HL-60 (cell line): ENCODE measurements at regions not wholly inside any gene's neighbourhood (a gene's known extent, or its start where the extent isn't known, plus 50 kb on each side); places are given as distances from the start of the nearest gene placed in this dataset.

Source experiments
- DNase-seq, 2 experiments: peaks; one replicate each; pipeline ENCODE4 v3.0.0-alpha.2; 2010 to 2020; ENCODE audit warnings: low read depth in 1 of 2, low spot score in 1 of 2
- H3K27ac ChIP-seq: fragments of 250-450 bp; sonication (Bioruptor Pico); replicated peaks from 2 replicates; pipeline ENCODE4 v1.5.1; 2020; ENCODE audit warnings: mild to moderate bottlenecking, moderate library complexity
- H3K27me3 ChIP-seq: fragments of 250-450 bp; sonication (Bioruptor Pico); 2 replicates; pipeline ENCODE4 v1.5.1; 2021; ENCODE audit warnings: mild to moderate bottlenecking, moderate library complexity; ENCODE audit not compliant: insufficient read depth, poor library complexity, severe bottlenecking
- H3K4me3 ChIP-seq: replicated peaks from 2 replicates; pipeline ENCODE4 v1.5.1; 2011; ENCODE audit warnings: mild to moderate bottlenecking, control low read depth, low read length; ENCODE audit not compliant: insufficient read depth
- GABPA ChIP-seq: IDR thresholded peaks from 2 replicates; pipeline ENCODE4 v1.6.1; 2012; ENCODE audit warnings: low read depth
- POLR2AphosphoS5 ChIP-seq: IDR thresholded peaks from 2 replicates; pipeline ENCODE4 v1.6.1; 2012; ENCODE audit warnings: low read depth
- REST ChIP-seq: IDR thresholded peaks from 2 replicates; pipeline ENCODE4 v1.6.1; 2012; ENCODE audit warnings: low read depth; ENCODE audit not compliant: insufficient replicate concordance
- SPI1 ChIP-seq: IDR thresholded peaks from 2 replicates; pipeline ENCODE4 v1.6.1; 2012; ENCODE audit warnings: low read depth, mild to moderate bottlenecking, borderline replicate concordance
- TF ChIP-seq, protein P1 (sequence below): IDR thresholded peaks from one replicate; pipeline ENCODE4 v1.5.1; 2011; ENCODE audit warnings: low read length, control low read depth, inconsistent platforms; ENCODE audit not compliant: insufficient read depth

DNA sequence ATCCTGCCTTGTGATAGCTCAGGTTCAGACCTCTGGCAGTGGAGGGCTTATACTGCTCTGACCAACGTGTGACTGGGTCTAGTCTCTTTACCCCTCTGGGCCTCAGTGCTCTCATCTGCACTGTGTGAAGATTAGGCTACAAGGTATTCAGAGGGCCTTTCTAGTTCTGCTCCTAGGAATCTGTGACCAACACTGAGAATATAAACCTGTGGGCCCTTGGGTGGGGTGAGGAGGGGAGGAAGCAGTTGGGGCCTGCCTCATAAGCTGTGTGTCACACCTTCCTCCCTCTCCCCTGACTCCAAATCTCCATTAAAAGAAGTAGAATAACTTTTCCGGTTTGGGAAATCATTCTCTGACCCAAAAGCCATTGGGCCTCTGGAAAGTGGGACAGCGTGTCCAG, 66.3 kb upstream of the MSN start:
- Histone ChIP-seq H3K27me3 (no peaks in the 10 kb centered on the region), H3K27ac (peak overlapping the region; percentile 73), H3K4me3 (no peak overlapping the region)
- TF ChIP-seq REST, result no peak
- TF ChIP-seq, protein P1, sequence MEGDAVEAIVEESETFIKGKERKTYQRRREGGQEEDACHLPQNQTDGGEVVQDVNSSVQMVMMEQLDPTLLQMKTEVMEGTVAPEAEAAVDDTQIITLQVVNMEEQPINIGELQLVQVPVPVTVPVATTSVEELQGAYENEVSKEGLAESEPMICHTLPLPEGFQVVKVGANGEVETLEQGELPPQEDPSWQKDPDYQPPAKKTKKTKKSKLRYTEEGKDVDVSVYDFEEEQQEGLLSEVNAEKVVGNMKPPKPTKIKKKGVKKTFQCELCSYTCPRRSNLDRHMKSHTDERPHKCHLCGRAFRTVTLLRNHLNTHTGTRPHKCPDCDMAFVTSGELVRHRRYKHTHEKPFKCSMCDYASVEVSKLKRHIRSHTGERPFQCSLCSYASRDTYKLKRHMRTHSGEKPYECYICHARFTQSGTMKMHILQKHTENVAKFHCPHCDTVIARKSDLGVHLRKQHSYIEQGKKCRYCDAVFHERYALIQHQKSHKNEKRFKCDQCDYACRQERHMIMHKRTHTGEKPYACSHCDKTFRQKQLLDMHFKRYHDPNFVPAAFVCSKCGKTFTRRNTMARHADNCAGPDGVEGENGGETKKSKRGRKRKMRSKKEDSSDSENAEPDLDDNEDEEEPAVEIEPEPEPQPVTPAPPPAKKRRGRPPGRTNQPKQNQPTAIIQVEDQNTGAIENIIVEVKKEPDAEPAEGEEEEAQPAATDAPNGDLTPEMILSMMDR, result no peak
- TF ChIP-seq SPI1, result no peak
- no peak for TF ChIP-seq POLR2AphosphoS5
- TF ChIP-seq GABPA, result no peak
- no peak for DNase-seq

- Histone ChIP-seq H3K4me3 (no peak overlapping the region), H3K27ac (no peak overlapping the region), H3K27me3 (no peaks in the 10 kb centered on the region)
- TF ChIP-seq, protein P1, result no peak
- TF ChIP-seq POLR2AphosphoS5 (no peak), GABPA (no peak), SPI1 (no peak), REST (no peak)
- no peak for DNase-seq
Measured at GRCh38 chrX:65600106-65600505, 65.5 kb upstream of the LAS1L start.

DNA sequence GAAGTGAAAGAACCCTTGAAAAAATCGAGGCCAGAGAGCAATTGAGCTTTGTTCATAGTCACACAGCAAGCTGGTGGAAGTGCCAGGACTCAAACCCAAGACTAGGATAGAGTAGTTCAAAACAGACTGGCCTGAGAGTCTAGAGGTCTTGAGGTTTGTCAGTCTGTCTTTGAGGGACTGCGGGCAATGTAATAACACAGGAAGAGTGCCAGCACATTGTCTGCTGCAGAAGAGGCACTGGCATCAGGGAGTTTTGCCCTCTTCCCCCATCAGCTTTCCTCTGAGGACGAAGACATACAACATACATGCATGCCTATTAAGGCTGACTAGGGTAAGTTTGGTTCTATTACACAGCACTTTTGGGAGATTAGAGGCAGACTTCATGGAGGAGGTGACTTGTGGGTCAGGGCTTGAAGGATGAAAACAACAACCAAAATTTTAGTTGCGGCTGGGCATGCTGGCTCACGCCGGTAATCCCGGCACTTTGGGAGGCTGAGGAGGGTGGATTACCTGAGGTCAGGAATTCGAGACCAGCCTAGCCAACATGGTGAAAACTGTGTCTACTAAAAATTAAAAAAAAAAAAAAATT, 64.1 kb upstream of the LAS1L start:
- Histone ChIP-seq H3K4me3 (no peak overlapping the region), H3K27ac (peak overlapping the region; percentile 48)
- TF ChIP-seq REST (no peak), SPI1 (no peak), POLR2AphosphoS5 (no peak), GABPA (no peak)
- TF ChIP-seq, protein P1, result no peak

More for the DNA sequence above, 64.1 kb upstream of the LAS1L start:
- DNase-seq, result peak in 1 of 2 experiments; percentile 20
- no peaks in the 10 kb centered on the region for H3K27me3 ChIP-seq
